OCI-LY1 (cell line): ENCODE measurements at regions not wholly inside any gene's neighbourhood (a gene's known extent, or its start where the extent isn't known, plus 50 kb on each side); places are given as distances from the start of the nearest gene placed in this dataset.

ENCODE experiments used
- H2AFZ ChIP-seq: fragments of 200-600 bp; sonication (generic), shearing (Covaris generic); 2 replicates; pipeline ENCODE4 v1.6.0; 2014; ENCODE audit warnings: antibody characterized with exemption, mild to moderate bottlenecking, low read length
- H3F3A ChIP-seq: fragments of 200-600 bp; sonication (generic), shearing (Covaris generic); 2 replicates; pipeline ENCODE4 v1.6.0; 2014; ENCODE audit warnings: mild to moderate bottlenecking, antibody characterized with exemption, low read length, moderate library complexity; ENCODE audit not compliant: insufficient read depth
- H3K27ac ChIP-seq: fragments of 200-600 bp; sonication (generic); 2 replicates; pipeline ENCODE4 v1.5.1; 2014; ENCODE audit warnings: low read length, mixed run types, mild to moderate bottlenecking, low read depth; ENCODE audit not compliant: poor library complexity, severe bottlenecking
- H3K27me3 ChIP-seq: fragments of 200-600 bp; sonication (generic); 2 replicates; pipeline ENCODE4 v1.6.0; 2014; ENCODE audit warnings: antibody characterized with exemption, mild to moderate bottlenecking, low read length, moderate library complexity; ENCODE audit not compliant: insufficient read depth
- H3K36me3 ChIP-seq: fragments of 200-600 bp; sonication (generic); 2 replicates; pipeline ENCODE4 v1.6.1; 2014; ENCODE audit warnings: mild to moderate bottlenecking, antibody characterized with exemption, low read length, moderate library complexity, mixed read lengths; ENCODE audit not compliant: insufficient read depth
- H3K4me1 ChIP-seq: fragments of 200-600 bp; sonication (generic); 2 replicates; pipeline ENCODE4 v1.5.1; 2014; ENCODE audit warnings: mild to moderate bottlenecking, low read length, moderate library complexity; ENCODE audit not compliant: insufficient read depth, severe bottlenecking
- H3K4me2 ChIP-seq: fragments of 200-600 bp; sonication (generic), shearing (Covaris generic); 2 replicates; pipeline ENCODE4 v1.6.1; 2014; ENCODE audit warnings: low read length
- H3K4me3 ChIP-seq: fragments of 200-600 bp; sonication (generic); 2 replicates; pipeline ENCODE4 v1.5.1; 2014; ENCODE audit warnings: low read length, low read depth, mild to moderate bottlenecking, mixed read lengths; ENCODE audit not compliant: poor library complexity, severe bottlenecking
- H3K79me2 ChIP-seq: fragments of 200-600 bp; shearing (Covaris generic); 2 replicates; pipeline ENCODE4 v1.6.1; 2016; ENCODE audit warnings: mixed run types, low read length, mixed read lengths; ENCODE audit not compliant: insufficient read depth
- H3K9ac ChIP-seq: fragments of 200-600 bp; sonication (generic), shearing (Covaris generic); 2 replicates; pipeline ENCODE4 v1.6.1; 2014; ENCODE audit warnings: mild to moderate bottlenecking, low read length, mixed read lengths
- H3K9me2 ChIP-seq: fragments of 200-600 bp; sonication (generic), shearing (Covaris generic); 2 replicates; pipeline ENCODE4 v1.6.1; 2014; ENCODE audit warnings: low read depth, mild to moderate bottlenecking, low read length, mixed read lengths
- H3K9me3 ChIP-seq: fragments of 200-600 bp; shearing (Covaris generic); 2 replicates; pipeline ENCODE4 v1.6.1; 2014; ENCODE audit warnings: low read length, mixed read lengths
- H4K20me1 ChIP-seq: fragments of 200-600 bp; sonication (generic), shearing (Covaris generic); 2 replicates; pipeline ENCODE4 v1.6.0; 2016; ENCODE audit warnings: mild to moderate bottlenecking, low read length; ENCODE audit not compliant: insufficient read depth
- CTCF ChIP-seq: fragments of 200-600 bp; sonication (generic), shearing (Covaris generic); IDR thresholded peaks from 2 replicates; pipeline ENCODE4 v1.5.1; 2017; ENCODE audit warnings: mild to moderate bottlenecking, antibody characterized with exemption, low read length, moderate library complexity, mixed read lengths
- EZH2 ChIP-seq: fragments of 200-600 bp; sonication (generic), shearing (Covaris generic); IDR thresholded peaks from 2 replicates; pipeline ENCODE4 v1.8.0; 2017; ENCODE audit warnings: borderline replicate concordance, mixed run types, mild to moderate bottlenecking, antibody characterized with exemption, low read length, moderate library complexity, mixed read lengths

DNA sequence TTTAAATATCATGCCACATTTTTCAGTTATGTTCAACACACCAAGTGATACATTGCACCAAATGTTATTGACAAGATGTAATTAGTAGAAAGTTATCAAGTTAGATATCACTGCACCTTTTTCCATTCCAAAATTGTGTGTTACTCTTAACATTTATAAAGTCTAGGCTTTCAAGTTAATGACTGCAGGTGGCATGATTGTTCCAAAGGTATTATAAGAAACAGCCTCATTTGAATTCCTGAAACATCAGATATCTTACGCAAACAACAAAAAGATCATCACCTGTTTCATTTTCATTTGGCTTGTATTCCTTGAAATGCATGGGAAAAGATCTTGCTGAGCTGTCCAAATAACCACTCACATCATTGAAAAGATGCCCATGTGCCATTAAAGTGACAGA is 1528.2 kb upstream of the ZEB2 start:
- H3K4me3 ChIP-seq = no peak overlapping the region
- H3K27ac ChIP-seq = no peak overlapping the region
- no peak overlapping the region for H2AFZ ChIP-seq
- no peaks in the 10 kb centered on the region for H3F3A ChIP-seq
- no peaks in the 10 kb centered on the region for H3K9me3 ChIP-seq
- no peak overlapping the region for H3K4me2 ChIP-seq
- no peaks in the 10 kb centered on the region for H3K9me2 ChIP-seq
- H3K79me2 ChIP-seq = no peaks in the 10 kb centered on the region
- TF ChIP-seq EZH2 = no peak
- no peak for TF ChIP-seq CTCF
- H3K9ac ChIP-seq = no peak overlapping the region
- no peaks in the 10 kb centered on the region for H3K27me3 ChIP-seq
- no peaks in the 10 kb centered on the region for H3K36me3 ChIP-seq
- no peaks in the 10 kb centered on the region for H4K20me1 ChIP-seq
- H3K4me1 ChIP-seq = no peaks in the 10 kb centered on the region

DNA sequence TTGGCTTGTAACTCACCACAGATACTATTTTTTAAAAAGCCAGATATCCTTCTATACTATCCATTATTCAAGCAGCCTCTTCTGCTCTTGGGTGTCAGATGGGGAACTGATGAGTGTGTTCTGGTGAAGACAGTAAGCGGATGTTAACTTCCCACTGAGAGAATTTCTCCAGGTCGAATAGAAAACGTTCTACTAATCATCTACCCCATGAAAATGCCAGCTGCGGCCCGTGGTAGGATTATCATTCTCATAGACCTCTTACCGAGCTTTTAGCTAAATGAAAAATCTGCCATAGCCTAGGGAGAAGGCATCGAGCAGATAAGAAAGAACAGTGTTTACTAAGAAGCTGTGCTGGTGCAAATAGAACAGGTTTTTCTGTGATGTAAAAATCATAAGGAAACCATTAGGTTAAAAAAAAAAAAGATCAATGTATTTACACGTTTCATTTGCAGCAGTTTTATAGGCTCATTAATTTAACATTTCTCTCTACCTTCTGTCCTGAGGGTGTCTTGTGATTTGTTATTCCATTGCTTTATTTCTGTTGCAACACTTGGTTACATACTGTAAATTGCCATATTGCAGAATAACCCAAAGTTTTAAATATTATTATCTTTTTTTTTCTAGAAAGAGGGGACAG is 1521.5 kb upstream of the ZEB2 start:
- Histone ChIP-seq H3K79me2 (no peaks in the 10 kb centered on the region), H3K4me1 (no peaks in the 10 kb centered on the region), H3K36me3 (no peaks in the 10 kb centered on the region), H3K4me2 (no peak overlapping the region), H3K27ac (no peak overlapping the region), H3K9me3 (no peaks in the 10 kb centered on the region), H2AFZ (no peak overlapping the region), H3F3A (no peaks in the 10 kb centered on the region), H3K9ac (no peak overlapping the region), H3K9me2 (no peaks in the 10 kb centered on the region), H3K27me3 (no peaks in the 10 kb centered on the region), H3K4me3 (no peak overlapping the region), H4K20me1 (no peaks in the 10 kb centered on the region)
- TF ChIP-seq EZH2 = no peak
- no peak for TF ChIP-seq CTCF

- no peaks in the 10 kb centered on the region for H3K4me1 ChIP-seq
- H3K27me3 ChIP-seq = no peaks in the 10 kb centered on the region
- no peak overlapping the region for H3K4me3 ChIP-seq
- TF ChIP-seq EZH2 (no peak), CTCF (no peak)
- H3K36me3 ChIP-seq = no peaks in the 10 kb centered on the region
- no peaks in the 10 kb centered on the region for H3F3A ChIP-seq
- no peak overlapping the region for H2AFZ ChIP-seq
- H3K9me3 ChIP-seq = no peaks in the 10 kb centered on the region
- no peaks in the 10 kb centered on the region for H4K20me1 ChIP-seq
- no peaks in the 10 kb centered on the region for H3K9me2 ChIP-seq
- H3K27ac ChIP-seq = no peak overlapping the region
- no peak overlapping the region for H3K9ac ChIP-seq
- H3K79me2 ChIP-seq = no peaks in the 10 kb centered on the region
- H3K4me2 ChIP-seq = no peak overlapping the region
These were observed 1520.1 kb upstream of the ZEB2 start for GRCh38 chr2:146040051-146040450.
